Ishikawa (cell line): ENCODE measurements at regions not wholly inside any gene's neighbourhood (a gene's known extent, or its start where the extent isn't known, plus 50 kb on each side); places are given as distances from the start of the nearest gene placed in this dataset.

Experiments used
- EGR1 ChIP-seq: IDR thresholded peaks from 2 replicates; pipeline ENCODE4 v1.6.1; 2012
- EP300 ChIP-seq: IDR thresholded peaks from 2 replicates; pipeline ENCODE4 v1.6.1; 2012; ENCODE audit warnings: borderline replicate concordance
- FOXM1 ChIP-seq: IDR thresholded peaks from 2 replicates; pipeline ENCODE4 v1.6.1; 2012; ENCODE audit warnings: low read depth, borderline replicate concordance
- TAF1 ChIP-seq: IDR thresholded peaks from 2 replicates; pipeline ENCODE4 v1.6.1; 2012; ENCODE audit warnings: low read depth, mild to moderate bottlenecking
- YY1 ChIP-seq: IDR thresholded peaks from 2 replicates; pipeline ENCODE4 v1.6.1; 2012; ENCODE audit warnings: low read depth
- TF ChIP-seq, protein P1 (sequence below): IDR thresholded peaks from 2 replicates; pipeline ENCODE4 v1.6.1; 2012
- TF ChIP-seq, protein P2 (sequence below): IDR thresholded peaks from 2 replicates; pipeline ENCODE4 v1.6.1; 2012; ENCODE audit warnings: low read depth, mild to moderate bottlenecking

DNA sequence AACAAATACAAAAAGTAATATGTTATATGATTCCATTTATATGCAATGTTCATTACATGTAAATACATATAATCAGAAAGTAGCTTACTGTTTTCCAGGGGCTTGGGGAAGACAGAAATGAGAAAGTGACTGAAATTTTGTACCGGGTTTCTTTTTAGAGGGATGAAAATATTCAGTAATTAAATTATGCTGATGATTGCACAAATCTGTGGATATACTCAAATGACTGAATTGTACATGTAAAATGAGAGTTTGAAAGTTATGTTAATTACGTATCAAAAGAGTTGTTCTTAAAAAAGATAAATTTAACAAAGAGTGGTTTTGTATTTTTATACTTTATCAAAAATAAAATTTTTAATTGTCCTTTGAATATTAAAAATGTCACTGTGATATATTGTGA lies 856.3 kb downstream of the DSC3 start:
- TF ChIP-seq, protein P1, sequence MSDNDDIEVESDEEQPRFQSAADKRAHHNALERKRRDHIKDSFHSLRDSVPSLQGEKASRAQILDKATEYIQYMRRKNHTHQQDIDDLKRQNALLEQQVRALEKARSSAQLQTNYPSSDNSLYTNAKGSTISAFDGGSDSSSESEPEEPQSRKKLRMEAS = no peak
- TF ChIP-seq EP300 = no peak
- TF ChIP-seq EGR1 = no peak
- no peak for TF ChIP-seq FOXM1
- no peak for TF ChIP-seq YY1
- TF ChIP-seq, protein P2, sequence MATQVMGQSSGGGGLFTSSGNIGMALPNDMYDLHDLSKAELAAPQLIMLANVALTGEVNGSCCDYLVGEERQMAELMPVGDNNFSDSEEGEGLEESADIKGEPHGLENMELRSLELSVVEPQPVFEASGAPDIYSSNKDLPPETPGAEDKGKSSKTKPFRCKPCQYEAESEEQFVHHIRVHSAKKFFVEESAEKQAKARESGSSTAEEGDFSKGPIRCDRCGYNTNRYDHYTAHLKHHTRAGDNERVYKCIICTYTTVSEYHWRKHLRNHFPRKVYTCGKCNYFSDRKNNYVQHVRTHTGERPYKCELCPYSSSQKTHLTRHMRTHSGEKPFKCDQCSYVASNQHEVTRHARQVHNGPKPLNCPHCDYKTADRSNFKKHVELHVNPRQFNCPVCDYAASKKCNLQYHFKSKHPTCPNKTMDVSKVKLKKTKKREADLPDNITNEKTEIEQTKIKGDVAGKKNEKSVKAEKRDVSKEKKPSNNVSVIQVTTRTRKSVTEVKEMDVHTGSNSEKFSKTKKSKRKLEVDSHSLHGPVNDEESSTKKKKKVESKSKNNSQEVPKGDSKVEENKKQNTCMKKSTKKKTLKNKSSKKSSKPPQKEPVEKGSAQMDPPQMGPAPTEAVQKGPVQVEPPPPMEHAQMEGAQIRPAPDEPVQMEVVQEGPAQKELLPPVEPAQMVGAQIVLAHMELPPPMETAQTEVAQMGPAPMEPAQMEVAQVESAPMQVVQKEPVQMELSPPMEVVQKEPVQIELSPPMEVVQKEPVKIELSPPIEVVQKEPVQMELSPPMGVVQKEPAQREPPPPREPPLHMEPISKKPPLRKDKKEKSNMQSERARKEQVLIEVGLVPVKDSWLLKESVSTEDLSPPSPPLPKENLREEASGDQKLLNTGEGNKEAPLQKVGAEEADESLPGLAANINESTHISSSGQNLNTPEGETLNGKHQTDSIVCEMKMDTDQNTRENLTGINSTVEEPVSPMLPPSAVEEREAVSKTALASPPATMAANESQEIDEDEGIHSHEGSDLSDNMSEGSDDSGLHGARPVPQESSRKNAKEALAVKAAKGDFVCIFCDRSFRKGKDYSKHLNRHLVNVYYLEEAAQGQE = no peak
- TF ChIP-seq TAF1 = no peak
